HS-5 (cell line): ENCODE measurements at regions not wholly inside any gene's neighbourhood (a gene's known extent, or its start where the extent isn't known, plus 50 kb on each side); places are given as distances from the start of the nearest gene placed in this dataset.
A peak's percentile ranks its signal among the peaks of the same experiment; 100 is the strongest.
"Not testable (repeated sequence)": the region's sequence is repeated elsewhere in the genome, so short reads cannot be mapped to it uniquely, and the experiment has no call there.

Experiments used
- DNase-seq: peaks from one replicate; pipeline ENCODE4 v3.0.0-alpha.2; 2012; ENCODE audit warnings: low read depth

DNA sequence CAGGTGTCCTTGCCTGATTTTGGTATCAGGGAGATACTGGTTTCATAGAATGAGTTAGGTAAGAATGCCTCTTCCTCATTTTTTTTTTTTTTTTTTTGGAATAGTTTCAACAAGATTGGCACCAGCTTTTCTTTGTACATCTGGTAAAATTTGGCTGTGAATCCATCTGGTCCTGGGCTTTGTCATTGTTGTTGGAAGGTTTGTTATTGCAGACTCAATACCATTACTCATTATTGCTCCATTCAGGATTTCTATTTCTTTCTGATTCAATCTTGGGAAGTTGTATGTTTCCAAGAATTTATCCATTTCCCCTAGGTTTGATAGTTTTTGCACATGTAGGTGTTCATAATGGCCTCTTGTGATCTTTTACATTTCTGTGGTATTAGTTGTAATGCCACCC is 126.0 kb upstream of the KITLG start:
- peak; percentile 15 for DNase-seq

DNA sequence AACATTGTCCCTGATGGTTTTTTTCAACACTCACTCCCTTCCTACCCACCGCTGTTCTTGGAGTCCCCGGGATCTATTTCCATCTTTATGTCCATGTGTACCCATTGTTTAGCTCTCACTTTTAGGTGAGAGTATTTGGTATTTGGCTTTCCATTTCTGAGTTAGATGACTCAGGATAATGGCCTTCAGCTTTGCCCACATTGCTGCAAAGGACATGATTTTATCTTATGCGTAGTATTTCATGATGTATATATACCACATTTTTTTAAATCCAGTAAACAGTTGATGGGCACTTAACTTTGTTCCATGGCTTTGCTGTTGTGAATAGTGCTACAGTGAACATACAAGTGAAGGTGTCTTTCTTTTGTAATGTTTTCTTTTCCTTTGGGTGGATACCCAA is 123.5 kb upstream of the KITLG start:
- DNase-seq: no peak

DNA sequence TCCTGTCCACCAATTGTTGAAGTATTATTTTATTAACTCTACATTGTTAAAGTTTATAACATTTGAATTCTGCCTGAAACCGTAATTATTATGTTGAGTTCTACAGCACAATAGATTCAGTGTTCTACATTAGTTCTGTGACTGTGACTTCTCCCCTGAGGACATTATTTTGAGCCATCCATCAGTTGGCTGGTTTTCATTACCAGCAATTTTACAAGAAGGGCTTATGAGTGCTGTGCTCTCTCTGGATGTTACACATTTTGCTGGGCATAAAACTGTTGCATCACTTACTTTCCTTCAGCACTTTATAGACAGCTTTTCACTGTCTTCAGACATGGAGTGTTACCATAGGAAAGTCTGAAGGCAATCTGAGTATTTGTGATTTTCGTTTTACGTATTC is 118.2 kb upstream of the KITLG start:
- no peak for DNase-seq

DNA sequence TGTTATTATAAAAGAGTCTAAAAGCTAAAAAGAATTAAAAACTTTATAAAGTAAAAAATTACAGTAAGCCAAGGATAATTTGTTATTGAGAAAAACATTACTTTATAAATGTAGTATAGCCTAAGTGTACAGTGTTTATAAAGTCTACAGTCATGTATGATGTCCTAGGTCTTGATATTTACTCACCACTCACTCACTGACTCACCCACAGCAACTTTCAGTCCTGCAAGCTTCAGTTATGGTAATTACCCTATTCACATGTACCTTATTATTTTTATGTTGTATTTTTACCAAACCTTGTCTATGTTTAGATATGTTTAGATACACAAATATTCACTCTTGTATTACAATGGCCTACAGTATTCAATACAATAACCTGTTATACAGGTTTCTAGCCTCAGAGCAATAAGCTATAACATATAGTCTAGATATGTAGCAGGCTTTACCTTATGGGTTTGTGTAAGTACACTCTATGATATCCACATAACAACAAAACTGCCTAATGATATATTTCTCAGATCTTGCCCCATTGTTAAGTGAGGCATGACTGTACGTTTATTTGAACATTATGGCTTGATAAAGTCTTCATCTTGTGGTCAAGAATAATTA is 113.7 kb upstream of the KITLG start:
- DNase-seq: no peak

DNA sequence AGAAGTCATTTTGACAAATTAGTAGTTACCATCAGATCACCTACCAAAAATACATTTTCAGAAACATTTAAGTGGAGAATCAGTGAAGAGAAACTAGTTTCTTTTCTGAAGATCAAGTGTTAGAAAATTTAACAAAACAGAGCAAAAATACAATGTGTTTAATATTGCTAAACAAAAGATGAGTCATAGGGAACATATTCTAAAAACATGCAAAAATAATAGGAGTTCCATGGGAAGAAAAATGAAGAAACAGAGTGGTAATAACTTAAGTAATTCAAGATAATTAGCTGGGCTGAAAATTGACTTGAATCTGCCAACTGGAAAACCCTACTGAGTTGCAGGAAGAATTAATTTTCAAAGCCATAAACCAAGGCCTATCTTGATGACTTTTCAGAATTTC is 111.5 kb upstream of the KITLG start:
- DNase-seq: no peak

DNA sequence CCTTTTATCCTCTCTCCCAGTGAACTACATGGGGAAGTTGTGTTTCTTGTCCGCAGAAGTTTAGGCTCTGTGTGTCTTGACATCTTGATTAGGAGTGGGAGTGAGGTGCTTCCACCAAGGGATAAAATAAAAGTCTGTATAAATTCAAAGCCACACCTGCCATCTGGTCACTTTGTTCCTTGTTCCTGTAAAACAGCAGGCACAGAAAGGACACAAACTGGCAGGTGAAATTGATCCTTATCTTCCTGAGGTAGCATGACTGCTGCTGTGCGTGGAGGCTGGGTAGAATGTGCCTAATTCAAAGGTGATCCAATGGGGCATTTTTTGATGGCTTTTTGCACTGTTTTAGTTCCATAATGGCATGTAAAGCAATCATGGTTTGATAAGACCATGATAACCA is 104.3 kb upstream of the KITLG start:
- no peak for DNase-seq

DNA sequence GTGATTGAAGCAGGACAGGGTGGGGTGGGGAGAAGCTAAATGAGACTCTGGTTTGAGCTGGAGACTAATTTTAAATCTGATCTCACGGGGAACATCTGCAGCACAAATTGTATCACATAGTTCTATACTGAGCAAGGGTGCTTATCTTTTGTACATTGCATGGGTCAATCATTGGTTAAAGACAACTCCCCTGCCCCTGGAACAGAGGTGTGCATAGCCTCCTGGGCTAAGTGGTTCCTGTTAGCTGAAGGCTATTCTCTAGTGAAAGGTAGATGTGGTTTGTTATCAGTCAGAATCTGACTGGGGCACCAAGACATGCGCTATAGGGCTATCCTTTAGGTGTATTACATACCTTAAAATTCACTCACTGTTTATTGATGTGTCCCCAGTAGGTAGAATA is 103.9 kb upstream of the KITLG start:
- no peak for DNase-seq

DNA sequence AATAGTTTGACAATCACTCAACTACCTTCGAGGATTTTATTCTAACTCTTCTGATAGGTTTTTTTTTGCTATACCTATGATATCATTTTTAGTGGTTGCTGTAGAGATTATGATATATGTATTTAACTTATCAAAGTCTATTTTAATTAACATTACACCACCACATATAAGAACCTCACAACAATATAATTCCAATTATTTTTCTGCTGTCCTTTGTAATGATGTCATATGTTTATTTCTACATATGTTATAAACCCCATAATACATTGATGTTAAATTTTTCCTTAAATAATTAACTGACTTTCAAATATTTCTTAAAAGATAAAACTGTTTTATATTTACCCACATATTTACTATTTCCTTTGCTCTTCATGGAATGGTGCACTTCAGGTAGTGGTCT is 103.4 kb upstream of the KITLG start:
- DNase-seq: no peak

DNA sequence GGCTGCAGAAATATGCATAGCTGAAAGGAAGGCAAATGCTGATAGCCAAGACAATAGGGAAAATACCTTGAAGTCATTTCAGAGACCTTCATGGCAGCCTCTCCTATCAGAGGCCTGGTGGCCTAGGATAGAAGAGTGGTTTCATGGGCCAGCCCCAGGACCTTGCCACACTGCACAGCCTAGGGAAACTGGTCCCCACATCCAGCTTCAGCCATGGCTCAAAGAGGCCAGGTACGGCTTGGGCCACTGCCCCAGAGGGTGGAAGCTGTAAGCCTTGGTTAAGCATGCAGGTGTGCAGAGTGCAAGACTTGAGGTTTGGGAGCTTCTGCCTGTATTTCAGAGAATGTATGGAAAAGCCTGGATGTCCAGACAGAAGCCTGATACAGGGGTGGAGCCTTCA is 101.0 kb upstream of the KITLG start:
- DNase-seq: no peak

DNA sequence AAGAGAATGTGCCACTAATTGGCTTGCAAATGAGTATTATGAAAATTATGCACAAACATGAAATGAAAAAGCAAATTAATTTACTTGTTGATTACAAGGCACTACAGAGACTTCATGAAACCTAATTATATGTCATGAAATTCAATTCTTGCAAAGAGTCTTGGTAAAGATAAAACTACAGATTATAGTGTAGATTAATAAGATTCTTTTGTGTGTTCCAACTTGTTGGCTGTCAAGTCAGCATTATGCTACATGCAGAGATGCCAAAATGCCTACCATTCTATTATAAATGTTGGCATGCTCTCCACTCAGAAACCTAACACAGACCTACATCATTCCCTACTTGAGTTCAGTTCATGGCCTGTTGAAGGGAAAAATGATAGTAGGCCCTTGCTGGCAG is 97.2 kb upstream of the KITLG start:
- no peak for DNase-seq

DNA sequence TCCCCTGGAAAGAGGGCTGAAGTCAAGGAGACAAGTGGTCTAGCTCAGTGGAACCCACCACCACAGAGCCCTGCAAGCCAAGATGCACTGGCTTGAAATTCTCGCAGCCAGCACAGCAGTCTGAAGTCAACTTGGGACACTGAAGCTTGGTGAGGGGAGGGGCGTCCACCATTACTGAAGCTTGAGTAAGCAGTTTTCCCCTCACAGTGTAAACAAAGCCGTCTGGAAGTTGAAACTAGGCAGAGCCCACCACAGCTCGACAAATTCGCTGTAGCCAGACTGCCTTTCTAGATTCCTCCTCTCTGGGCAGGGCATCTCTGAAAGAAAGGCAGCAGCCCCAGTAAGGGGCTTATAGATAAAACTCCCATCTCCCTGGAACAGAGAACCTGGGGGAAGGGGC is 87.3 kb upstream of the KITLG start:
- DNase-seq: not testable (repeated sequence)

DNA sequence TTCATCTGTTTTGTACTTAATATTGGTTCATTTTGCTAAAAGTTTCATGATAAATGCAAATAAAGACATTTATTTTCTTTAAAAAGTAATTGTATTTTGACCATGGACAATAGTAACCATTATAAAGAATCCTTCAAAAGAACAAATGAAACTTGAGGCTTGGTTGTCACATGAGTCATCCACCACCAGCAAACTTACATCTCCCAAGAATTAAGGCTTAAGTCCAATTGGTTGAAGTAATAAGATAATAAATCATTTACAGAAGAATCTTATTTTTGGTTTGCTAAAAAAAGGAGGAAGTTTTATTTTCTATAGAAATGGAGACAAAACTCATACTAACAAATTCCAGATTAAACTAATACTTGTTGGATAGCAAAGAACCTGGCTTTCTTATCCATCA is 84.8 kb upstream of the KITLG start:
- no peak for DNase-seq

DNA sequence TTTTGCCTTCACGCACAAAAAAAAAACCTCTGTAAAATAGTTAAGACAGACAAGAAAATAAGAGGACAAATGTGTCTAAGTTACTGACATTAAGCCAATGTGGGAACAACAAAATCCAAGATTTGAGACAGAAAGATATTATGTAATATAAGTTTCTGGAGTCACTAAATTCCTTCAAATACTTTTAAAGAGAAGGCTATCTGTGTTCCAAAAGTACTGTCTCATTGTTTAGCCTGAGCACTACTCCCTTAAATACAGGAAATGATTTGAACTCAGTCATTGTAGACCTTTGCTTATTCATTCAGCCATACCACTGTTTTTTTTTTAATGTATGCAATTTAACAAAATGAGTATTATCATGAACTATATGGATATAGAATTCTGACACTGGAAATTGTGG is 82.7 kb upstream of the KITLG start:
- no peak for DNase-seq

DNA sequence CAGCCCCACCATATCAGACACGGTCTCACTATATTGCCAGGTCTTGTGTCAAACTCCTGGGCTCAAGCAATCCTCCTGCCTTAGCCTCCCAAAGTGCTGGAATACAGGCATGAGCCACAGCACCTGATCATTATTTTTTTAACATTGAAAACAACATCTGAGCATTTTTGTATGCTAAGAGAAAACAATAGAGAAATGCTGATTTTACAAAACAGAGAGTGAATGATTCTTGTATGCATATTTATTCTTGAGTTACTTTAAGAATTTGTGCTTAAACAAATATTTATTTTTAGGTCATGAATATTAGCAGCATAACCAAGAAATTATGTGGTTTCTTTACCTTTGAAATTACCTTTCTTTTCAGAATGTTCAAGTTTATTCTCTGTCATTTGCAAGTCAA is 81.8 kb upstream of the KITLG start:
- DNase-seq: no peak

DNA sequence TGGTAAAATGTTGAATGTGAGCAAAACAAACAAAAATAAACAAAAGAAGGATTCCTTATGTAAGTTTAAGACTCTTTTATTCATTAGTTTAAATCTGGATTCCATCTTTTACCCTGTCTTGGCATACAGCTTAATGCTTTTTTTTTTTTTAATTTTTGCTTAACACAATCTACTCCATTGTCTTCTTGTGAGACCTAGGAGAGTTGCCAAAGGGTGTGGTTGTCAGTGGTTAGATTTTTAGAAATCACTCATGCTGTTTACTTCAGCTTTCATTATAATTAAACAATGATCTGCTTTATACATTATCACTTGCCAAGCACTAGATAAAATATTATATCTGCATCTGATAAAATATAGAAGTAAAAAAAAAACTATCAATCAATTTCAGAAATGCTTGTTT is 77.7 kb upstream of the KITLG start:
- DNase-seq: no peak

DNA sequence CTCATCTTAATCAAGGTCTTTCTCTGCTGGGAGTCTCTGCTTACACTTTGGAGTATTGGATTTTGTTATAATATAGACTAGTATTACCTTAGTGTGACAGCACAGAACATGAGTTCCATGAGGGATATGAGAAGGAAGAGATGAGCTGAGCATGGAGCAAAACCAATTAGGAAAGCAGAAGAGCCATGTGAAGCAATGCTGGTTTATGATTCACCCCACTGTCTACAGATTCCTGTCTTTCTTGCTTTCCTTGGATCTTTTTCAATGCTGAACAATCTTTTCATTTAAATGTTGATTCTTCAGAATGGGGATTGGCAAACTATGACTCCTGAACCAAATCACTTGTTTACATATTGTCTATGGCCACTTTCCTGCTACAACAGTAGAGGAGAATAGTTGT is 70.4 kb upstream of the KITLG start:
- no peak for DNase-seq

DNA sequence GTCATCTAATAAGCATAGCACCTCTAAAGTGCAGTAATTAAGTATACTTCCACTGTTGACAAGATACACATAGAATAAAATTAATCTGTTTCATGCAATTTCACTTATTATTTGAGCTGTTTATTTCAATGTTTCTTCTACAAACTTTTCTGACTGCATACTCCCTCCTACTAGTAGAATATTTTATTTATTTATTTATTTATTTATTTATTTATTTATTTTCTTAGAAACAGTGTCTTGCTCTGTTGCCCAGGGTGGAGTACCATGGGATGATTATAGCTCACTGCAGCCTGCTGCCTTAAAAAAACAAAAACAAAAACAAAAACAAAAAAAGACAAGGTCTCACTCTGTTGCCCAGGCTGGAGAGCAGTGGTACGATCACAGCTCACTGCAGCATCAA is 68.4 kb upstream of the KITLG start:
- DNase-seq: no peak

DNA sequence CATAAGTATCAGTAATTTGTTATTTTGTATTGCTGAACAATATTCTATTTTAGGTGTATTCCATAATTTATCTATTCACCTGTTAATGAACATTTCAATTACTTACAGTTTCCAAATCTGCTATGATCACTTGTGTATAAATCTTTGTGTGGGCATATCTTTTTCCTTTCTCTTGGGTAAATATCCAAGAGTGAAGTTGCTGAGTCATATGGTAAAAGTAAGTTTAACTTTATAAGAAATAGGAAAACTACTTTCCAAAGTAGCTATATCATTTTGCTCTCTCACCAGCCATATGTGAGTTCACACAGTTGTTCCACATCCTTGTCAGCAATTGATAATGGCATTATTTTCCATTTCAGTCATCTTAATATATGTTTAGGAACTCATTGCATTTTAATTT is 66.6 kb upstream of the KITLG start:
- DNase-seq: no peak

DNA sequence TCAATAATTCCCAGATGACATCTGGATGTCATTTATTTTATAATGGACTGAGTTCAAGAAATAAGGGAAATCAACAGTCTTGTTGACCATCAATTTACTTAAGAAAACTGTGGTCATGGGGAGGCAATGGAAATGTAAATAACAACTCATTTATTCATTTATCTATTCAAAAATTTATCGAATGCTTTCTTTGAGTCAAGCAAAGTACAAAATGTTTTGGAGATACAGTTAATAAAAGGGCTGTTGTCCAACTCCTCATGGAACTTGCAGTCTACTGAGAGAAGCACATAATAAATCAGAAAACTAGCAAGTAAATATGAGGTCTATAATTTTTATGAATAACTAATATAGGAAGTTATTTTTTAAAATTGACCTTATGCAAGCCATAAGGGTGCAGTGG is 65.5 kb upstream of the KITLG start:
- no peak for DNase-seq

DNA sequence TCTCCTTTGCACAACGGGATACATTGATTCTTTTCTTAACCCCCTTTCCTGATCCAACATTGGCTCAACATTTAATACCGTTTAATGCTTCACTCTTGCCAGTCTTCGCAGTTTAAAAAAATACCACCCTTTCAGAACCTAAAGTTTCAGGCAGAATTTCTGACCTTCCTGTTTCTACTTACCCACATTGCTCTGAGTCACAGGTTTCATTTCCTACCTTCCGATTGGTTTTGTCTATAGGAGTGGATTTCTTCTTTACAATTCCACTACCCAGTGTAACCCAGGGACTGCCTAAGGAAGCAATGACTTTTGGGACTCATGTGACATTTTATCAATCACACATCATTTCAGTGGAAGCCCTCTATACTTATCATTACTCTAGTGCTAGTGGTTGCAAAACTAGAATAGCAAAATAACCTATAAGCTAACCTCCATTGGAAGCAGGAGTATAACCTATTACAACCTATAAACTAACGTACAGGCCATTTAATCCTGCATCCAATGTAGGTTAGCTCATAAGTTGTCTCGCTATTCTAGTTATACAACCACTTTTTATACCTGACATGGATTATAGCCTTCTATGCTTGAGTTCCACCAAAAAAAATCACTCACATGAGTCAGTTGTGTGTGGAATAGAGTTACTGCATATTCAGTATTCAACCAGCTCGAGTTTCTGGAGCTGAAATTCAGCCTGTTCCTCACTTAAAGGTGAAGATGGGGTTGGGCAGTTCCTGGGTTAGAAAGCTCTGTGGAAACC is 64.9 kb upstream of the KITLG start:
- no peak for DNase-seq

DNA sequence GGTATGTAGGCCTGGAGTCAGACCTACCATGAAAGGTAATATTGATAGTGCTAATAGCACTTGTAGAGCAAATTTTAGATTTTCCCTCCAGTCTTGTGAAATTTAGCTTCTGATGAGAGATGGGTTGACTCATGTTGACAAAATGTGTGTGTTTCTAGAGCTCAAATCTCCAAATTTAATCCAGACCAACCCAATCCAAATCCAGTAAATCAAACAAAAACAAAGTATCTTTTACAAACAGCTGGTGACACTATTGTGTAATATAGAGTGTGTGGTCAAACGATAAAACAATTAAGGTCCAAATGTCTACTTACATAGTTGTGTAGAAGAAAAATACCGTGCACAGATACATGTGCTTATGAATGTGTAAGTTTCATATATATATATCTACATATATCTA is 63.4 kb upstream of the KITLG start:
- no peak for DNase-seq

DNA sequence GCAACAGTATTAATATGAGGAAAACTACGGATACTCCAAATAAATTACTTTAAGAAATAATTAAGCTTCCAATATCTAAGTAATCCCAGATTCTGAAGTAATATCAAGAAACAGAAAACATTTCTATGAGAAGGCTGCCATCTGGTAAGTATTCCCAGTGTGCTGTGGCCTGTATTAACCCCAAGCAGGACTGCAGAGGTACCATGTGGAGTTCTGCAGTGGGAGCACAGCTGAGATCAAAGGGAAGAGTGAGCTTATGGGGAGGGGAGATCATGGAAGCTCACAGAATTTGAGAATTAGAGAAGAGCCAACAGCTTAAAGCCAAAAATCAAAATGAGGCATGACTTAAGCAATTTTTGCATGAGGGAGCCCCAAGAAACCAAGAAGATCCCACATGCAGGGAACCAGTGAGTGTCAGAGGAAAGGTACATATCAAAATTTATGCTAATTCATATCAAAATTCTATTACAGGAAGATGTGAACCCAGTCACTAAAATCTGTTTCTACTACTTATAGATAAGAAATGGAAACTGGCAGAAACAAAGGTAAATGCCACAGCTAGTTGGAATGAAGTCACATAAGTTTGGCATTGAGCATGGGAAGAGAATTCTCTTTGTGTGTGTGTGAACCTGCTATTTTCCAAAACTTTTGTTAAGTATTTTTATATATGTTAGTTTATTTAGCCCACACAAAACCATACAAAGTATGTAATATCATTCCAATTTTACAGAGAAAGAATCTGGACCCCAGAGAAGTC is 62.6 kb upstream of the KITLG start:
- DNase-seq: no peak

DNA sequence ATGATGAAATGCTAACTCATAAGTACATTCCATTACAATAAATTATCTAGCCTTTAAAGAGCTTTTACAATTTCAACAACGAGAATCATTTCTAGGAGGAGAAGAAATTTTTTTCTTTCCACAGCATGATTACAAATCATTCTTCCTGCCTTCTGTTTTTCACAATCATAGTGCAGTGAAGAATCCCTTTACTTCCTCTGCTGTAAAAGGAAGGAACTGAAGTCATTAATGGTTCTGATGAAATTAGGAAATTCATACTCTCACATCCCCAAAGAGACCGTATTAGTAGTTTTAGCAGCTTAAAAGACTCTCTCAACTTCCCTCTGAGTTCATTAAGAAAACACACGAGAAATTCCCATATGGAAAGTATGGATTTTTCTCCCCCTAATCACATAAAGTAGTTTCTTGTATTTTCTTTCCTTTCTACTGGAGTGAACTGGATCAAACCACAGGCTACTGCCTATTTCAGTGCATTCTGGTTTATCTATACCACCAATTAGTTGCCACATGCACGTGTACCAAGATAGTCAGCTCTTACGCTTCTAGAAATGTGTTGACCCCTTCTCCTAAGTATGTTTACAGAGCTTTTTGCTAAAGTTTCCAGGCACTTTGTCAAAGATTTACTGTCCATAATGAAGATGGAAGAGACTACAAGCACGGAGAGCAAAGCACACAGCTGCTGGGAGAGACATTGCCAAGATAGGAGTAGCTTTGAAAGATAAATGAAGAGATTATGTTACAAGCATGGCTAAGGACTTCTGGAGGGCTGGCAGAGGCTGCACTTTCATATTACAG is 58.9 kb upstream of the KITLG start:
- no peak for DNase-seq
